ENCODE measurements at regions not wholly inside any gene's neighbourhood (a gene's known extent, or its start where the extent isn't known, plus 50 kb on each side); places are given as distances from the start of the nearest gene placed in this dataset.
A peak's percentile ranks its signal among the peaks of the same experiment; 100 is the strongest.
"Not testable (repeated sequence)": the region's sequence is repeated elsewhere in the genome, so short reads cannot be mapped to it uniquely, and the experiment has no call there.

GRCh38 chr10:100664316-100665149 is 80.8 kb upstream of the PAX2 start:
- no peaks in the 10 kb centered on the region for H3K9me3 ChIP-seq
- no peak for DNase-seq
- intact Hi-C loops (cut with DNase I), result no loop called here
- ATAC-seq, result no peak
- no peak for TF ChIP-seq CTCF (IDR thresholded peaks at IDR 0.05)
- WGBS, 3 donors, result 30 to 34% (median 34%) methylated on average over 6 of the region's 6 CpGs
- peaks cover 0 to 85% (median 26%) of the 10 kb centered on the region in 3 donors for H3K27me3 ChIP-seq (ENCODE audit: insufficient read depth in 3 of 3, low read length in 2 of 3)
- H3K4me1 ChIP-seq, result no peaks in the 10 kb centered on the region
- no peak overlapping the region for H3K4me3 ChIP-seq
- H3K36me3 ChIP-seq (ENCODE audit: insufficient read depth in 1 of 2, low read depth in 1 of 2), result no peaks in the 10 kb centered on the region
- H3K27ac ChIP-seq, result no peak overlapping the region

GRCh38 chr10:100666634-100667033 is 78.7 kb upstream of the PAX2 start:
- H3K4me1 ChIP-seq; H3K9me3 ChIP-seq; DNase-seq; ATAC-seq; H3K27ac ChIP-seq; H3K36me3 ChIP-seq (ENCODE audit: insufficient read depth in 1 of 2, low read depth in 1 of 2); H3K4me3 ChIP-seq; intact Hi-C loops (cut with DNase I): not testable (repeated sequence)
- peaks cover 0 to 85% (median 21%) of the 10 kb centered on the region in 3 donors for H3K27me3 ChIP-seq (ENCODE audit: insufficient read depth in 3 of 3, low read length in 2 of 3)
- WGBS, 3 donors, result 66 to 88% (median 81%) methylated on average over 2 of the region's 2 CpGs

- Histone ChIP-seq H3K36me3 (ENCODE audit: insufficient read depth in 1 of 2, low read depth in 1 of 2) (no peaks in the 10 kb centered on the region), H3K4me3 (no peak overlapping the region), H3K4me1 (no peaks in the 10 kb centered on the region), H3K27ac (no peak overlapping the region), H3K27me3 (ENCODE audit: insufficient read depth in 3 of 3, low read length in 2 of 3) (peaks cover 0 to 87% (median 25%) of the 10 kb centered on the region in 3 donors), H3K9me3 (no peaks in the 10 kb centered on the region)
- DNase-seq (no peak), ATAC-seq (no peak)
- TF ChIP-seq CTCF (IDR thresholded peaks at IDR 0.05), result no peak
- intact Hi-C loops (cut with DNase I), result loop anchor here in 1 of 2 donors (2.0 to 5.0 kb wide), 2 partner anchors 73 to 208 kb away; no protein-coding TSS in a partner anchor
- WGBS, 3 donors, result 53 to 59% (median 54%) methylated on average over 9 of the region's 9 CpGs
Observed at GRCh38 chr10:100669616-100670015, 75.8 kb upstream of the PAX2 start.

GRCh38 chr10:100670368-100670767 is 75.0 kb upstream of the PAX2 start:
- intact Hi-C loops (cut with DNase I), result loop anchor here in 1 of 2 donors (2.0 to 5.0 kb wide), 2 partner anchors 72 to 207 kb away; no protein-coding TSS in a partner anchor
- Histone ChIP-seq H3K36me3 (ENCODE audit: insufficient read depth in 1 of 2, low read depth in 1 of 2) (no peaks in the 10 kb centered on the region), H3K27ac (no peak overlapping the region), H3K4me1 (no peaks in the 10 kb centered on the region), H3K9me3 (no peaks in the 10 kb centered on the region), H3K27me3 (ENCODE audit: insufficient read depth in 3 of 3, low read length in 2 of 3) (peaks cover under 1 to 87% (median 25%) of the 10 kb centered on the region in 3 donors), H3K4me3 (no peak overlapping the region)
- ATAC-seq (no peak), DNase-seq (no peak)
- TF ChIP-seq CTCF (IDR thresholded peaks at IDR 0.05), result no peak
- 27 to 31% (median 30%) methylated on average over 5 to 6 of the region's 6 CpGs for WGBS, 3 donors

GRCh38 chr10:100670828-100671479 is 74.4 kb upstream of the PAX2 start:
- Histone ChIP-seq H3K4me3 (no peak overlapping the region), H3K4me1 (no peaks in the 10 kb centered on the region), H3K27me3 (ENCODE audit: insufficient read depth in 3 of 3, low read length in 2 of 3) (peaks cover 6 to 92% (median 25%) of the 10 kb centered on the region in 3 donors), H3K27ac (no peak overlapping the region), H3K9me3 (no peaks in the 10 kb centered on the region), H3K36me3 (ENCODE audit: insufficient read depth in 1 of 2, low read depth in 1 of 2) (no peaks in the 10 kb centered on the region)
- intact Hi-C loops (cut with DNase I), result loop anchor here in 1 of 2 donors (2.0 to 5.0 kb wide), 2 partner anchors 72 to 206 kb away; no protein-coding TSS in a partner anchor
- DNase-seq, result peak in 1 of 2 donors; percentile 33
- TF ChIP-seq CTCF (IDR thresholded peaks at IDR 0.05), result peak; percentile 72
- peak; percentile 52 to 59 (median 55) for ATAC-seq
- WGBS, 3 donors, result 3 to 6% (median 4%) methylated on average over 35 to 54 of the region's 54 CpGs
